ENCODE measurements at regions not wholly inside any gene's neighbourhood (a gene's known extent, or its start where the extent isn't known, plus 50 kb on each side); places are given as distances from the start of the nearest gene placed in this dataset.
"Not testable (repeated sequence)": the region's sequence is repeated elsewhere in the genome, so short reads cannot be mapped to it uniquely, and the experiment has no call there.

- Histone ChIP-seq H3K9me3 (ENCODE audit: control insufficient read depth, insufficient read depth, low read length) (peaks cover 6% of the 10 kb centered on the region), H3K36me3 (ENCODE audit: control insufficient read depth, insufficient read depth, low read length) (no peaks in the 10 kb centered on the region), H3K4me1 (ENCODE audit: control insufficient read depth, insufficient read depth, low read length) (no peaks in the 10 kb centered on the region), H3K27me3 (ENCODE audit: control insufficient read depth, insufficient read depth, low read length) (no peaks in the 10 kb centered on the region), H3K9ac (ENCODE audit: low read depth, low read length) (no peak overlapping the region), H3K4me3 (ENCODE audit: low read depth, low read length) (no peak overlapping the region)
Observed at GRCh38 chrX:128728943-128729342, 676.7 kb upstream of the ACTRT1 start.

GRCh38 chrX:128717635-128718578 lies 665.7 kb upstream of the ACTRT1 start:
- Histone ChIP-seq H3K9ac (ENCODE audit: low read depth, low read length) (no peak overlapping the region), H3K36me3 (ENCODE audit: control insufficient read depth, insufficient read depth, low read length) (no peaks in the 10 kb centered on the region), H3K4me3 (ENCODE audit: low read depth, low read length) (no peak overlapping the region), H3K4me1 (ENCODE audit: control insufficient read depth, insufficient read depth, low read length) (no peaks in the 10 kb centered on the region), H3K27me3 (ENCODE audit: control insufficient read depth, insufficient read depth, low read length) (no peaks in the 10 kb centered on the region), H3K9me3 (ENCODE audit: control insufficient read depth, insufficient read depth, low read length) (no peaks in the 10 kb centered on the region)

- H3K9ac ChIP-seq (ENCODE audit: low read depth, low read length) = no peak overlapping the region
- H3K4me3 ChIP-seq (ENCODE audit: low read depth, low read length) = no peak overlapping the region
- no peaks in the 10 kb centered on the region for H3K9me3 ChIP-seq (ENCODE audit: control insufficient read depth, insufficient read depth, low read length)
- no peaks in the 10 kb centered on the region for H3K36me3 ChIP-seq (ENCODE audit: control insufficient read depth, insufficient read depth, low read length)
- no peaks in the 10 kb centered on the region for H3K4me1 ChIP-seq (ENCODE audit: control insufficient read depth, insufficient read depth, low read length)
- H3K27me3 ChIP-seq (ENCODE audit: control insufficient read depth, insufficient read depth, low read length) = no peaks in the 10 kb centered on the region
Observed at GRCh38 chrX:128714425-128714824, 662.2 kb upstream of the ACTRT1 start.

- H3K27me3 ChIP-seq (ENCODE audit: control insufficient read depth, insufficient read depth, low read length) = no peaks in the 10 kb centered on the region
- H3K4me3 ChIP-seq (ENCODE audit: low read depth, low read length) = no peak overlapping the region
- H3K36me3 ChIP-seq (ENCODE audit: control insufficient read depth, insufficient read depth, low read length) = no peaks in the 10 kb centered on the region
- no peaks in the 10 kb centered on the region for H3K4me1 ChIP-seq (ENCODE audit: control insufficient read depth, insufficient read depth, low read length)
- no peak overlapping the region for H3K9ac ChIP-seq (ENCODE audit: low read depth, low read length)
- no peaks in the 10 kb centered on the region for H3K9me3 ChIP-seq (ENCODE audit: control insufficient read depth, insufficient read depth, low read length)
Observed at GRCh38 chrX:128699716-128700285, 647.6 kb upstream of the ACTRT1 start.

- H3K9me3 ChIP-seq (ENCODE audit: control insufficient read depth, insufficient read depth, low read length) = no peaks in the 10 kb centered on the region
- no peaks in the 10 kb centered on the region for H3K36me3 ChIP-seq (ENCODE audit: control insufficient read depth, insufficient read depth, low read length)
- no peak overlapping the region for H3K4me3 ChIP-seq (ENCODE audit: low read depth, low read length)
- no peak overlapping the region for H3K9ac ChIP-seq (ENCODE audit: low read depth, low read length)
- H3K4me1 ChIP-seq (ENCODE audit: control insufficient read depth, insufficient read depth, low read length) = no peaks in the 10 kb centered on the region
- no peaks in the 10 kb centered on the region for H3K27me3 ChIP-seq (ENCODE audit: control insufficient read depth, insufficient read depth, low read length)
Observed at GRCh38 chrX:128698573-128699181, 646.5 kb upstream of the ACTRT1 start.

- H3K27me3 ChIP-seq (ENCODE audit: control insufficient read depth, insufficient read depth, low read length) = no peaks in the 10 kb centered on the region
- H3K9me3 ChIP-seq (ENCODE audit: control insufficient read depth, insufficient read depth, low read length) = no peaks in the 10 kb centered on the region
- H3K4me3 ChIP-seq (ENCODE audit: low read depth, low read length) = no peak overlapping the region
- no peak overlapping the region for H3K9ac ChIP-seq (ENCODE audit: low read depth, low read length)
- no peaks in the 10 kb centered on the region for H3K4me1 ChIP-seq (ENCODE audit: control insufficient read depth, insufficient read depth, low read length)
- no peaks in the 10 kb centered on the region for H3K36me3 ChIP-seq (ENCODE audit: control insufficient read depth, insufficient read depth, low read length)
Observed at GRCh38 chrX:128691872-128692271, 639.7 kb upstream of the ACTRT1 start.

- Histone ChIP-seq H3K4me1 (ENCODE audit: control insufficient read depth, insufficient read depth, low read length) (no peaks in the 10 kb centered on the region), H3K4me3 (ENCODE audit: low read depth, low read length) (no peak overlapping the region), H3K36me3 (ENCODE audit: control insufficient read depth, insufficient read depth, low read length) (no peaks in the 10 kb centered on the region), H3K9me3 (ENCODE audit: control insufficient read depth, insufficient read depth, low read length) (no peaks in the 10 kb centered on the region), H3K9ac (ENCODE audit: low read depth, low read length) (no peak overlapping the region), H3K27me3 (ENCODE audit: control insufficient read depth, insufficient read depth, low read length) (no peaks in the 10 kb centered on the region)
Observed at GRCh38 chrX:128685387-128685786, 633.2 kb upstream of the ACTRT1 start.

GRCh38 chrX:128676651-128677050 lies 624.4 kb upstream of the ACTRT1 start:
- no peak overlapping the region for H3K4me3 ChIP-seq (ENCODE audit: low read depth, low read length)
- H3K36me3 ChIP-seq (ENCODE audit: control insufficient read depth, insufficient read depth, low read length) = no peaks in the 10 kb centered on the region
- no peaks in the 10 kb centered on the region for H3K4me1 ChIP-seq (ENCODE audit: control insufficient read depth, insufficient read depth, low read length)
- no peaks in the 10 kb centered on the region for H3K9me3 ChIP-seq (ENCODE audit: control insufficient read depth, insufficient read depth, low read length)
- no peak overlapping the region for H3K9ac ChIP-seq (ENCODE audit: low read depth, low read length)
- no peaks in the 10 kb centered on the region for H3K27me3 ChIP-seq (ENCODE audit: control insufficient read depth, insufficient read depth, low read length)

GRCh38 chrX:128674326-128675086 lies 622.3 kb upstream of the ACTRT1 start:
- H3K9me3 ChIP-seq (ENCODE audit: control insufficient read depth, insufficient read depth, low read length); H3K4me3 ChIP-seq (ENCODE audit: low read depth, low read length); H3K27me3 ChIP-seq (ENCODE audit: control insufficient read depth, insufficient read depth, low read length); H3K36me3 ChIP-seq (ENCODE audit: control insufficient read depth, insufficient read depth, low read length); H3K9ac ChIP-seq (ENCODE audit: low read depth, low read length); H3K4me1 ChIP-seq (ENCODE audit: control insufficient read depth, insufficient read depth, low read length): not testable (repeated sequence)

GRCh38 chrX:128664211-128664610 lies 612.0 kb upstream of the ACTRT1 start:
- no peak overlapping the region for H3K9ac ChIP-seq (ENCODE audit: low read depth, low read length)
- no peaks in the 10 kb centered on the region for H3K27me3 ChIP-seq (ENCODE audit: control insufficient read depth, insufficient read depth, low read length)
- H3K4me3 ChIP-seq (ENCODE audit: low read depth, low read length) = no peak overlapping the region
- H3K36me3 ChIP-seq (ENCODE audit: control insufficient read depth, insufficient read depth, low read length) = no peaks in the 10 kb centered on the region
- H3K9me3 ChIP-seq (ENCODE audit: control insufficient read depth, insufficient read depth, low read length) = no peaks in the 10 kb centered on the region
- no peaks in the 10 kb centered on the region for H3K4me1 ChIP-seq (ENCODE audit: control insufficient read depth, insufficient read depth, low read length)

- peaks cover 16% of the 10 kb centered on the region for H3K4me1 ChIP-seq (ENCODE audit: control insufficient read depth, insufficient read depth, low read length)
- H3K9ac ChIP-seq (ENCODE audit: low read depth, low read length) = no peak overlapping the region
- no peaks in the 10 kb centered on the region for H3K36me3 ChIP-seq (ENCODE audit: control insufficient read depth, insufficient read depth, low read length)
- H3K27me3 ChIP-seq (ENCODE audit: control insufficient read depth, insufficient read depth, low read length) = no peaks in the 10 kb centered on the region
- no peak overlapping the region for H3K4me3 ChIP-seq (ENCODE audit: low read depth, low read length)
- H3K9me3 ChIP-seq (ENCODE audit: control insufficient read depth, insufficient read depth, low read length) = no peaks in the 10 kb centered on the region
Observed at GRCh38 chrX:128653524-128654060, 601.4 kb upstream of the ACTRT1 start.

All from iPS-15b (cell line).